Upper lobe of left lung (tissue), 6 donors: ENCODE measurements at regions not wholly inside any gene's neighbourhood (a gene's known extent, or its start where the extent isn't known, plus 50 kb on each side); places are given as distances from the start of the nearest gene placed in this dataset.

Experiments
- ATAC-seq, 2 donors: fragments of 200-7000 bp; cut with Tn5 transposase; one replicate each; pipeline ENCODE4 v1.9.1; 2022; ENCODE audit warnings: mild to moderate bottlenecking in 2 of 2, moderate library complexity in 2 of 2; ENCODE audit not compliant: low FRiP score in 2 of 2
- DNase-seq, 2 donors: peaks; one replicate each; pipeline ENCODE4 v3.0.0-alpha.2; 2019 to 2020
- H3K27ac ChIP-seq, 4 donors: fragments of 200-600 bp; sonication (generic); one replicate each; pipeline ENCODE4 v1.5.1; 2016 to 2019
- H3K27me3 ChIP-seq, 4 donors: fragments of 200-600 bp; sonication (generic); one replicate each; pipeline ENCODE4 v1.5.1; 2017 to 2019
- H3K36me3 ChIP-seq, 4 donors: fragments of 200-600 bp; sonication (generic); one replicate each; pipeline ENCODE4 v1.5.1; 2016 to 2019
- H3K4me1 ChIP-seq, 4 donors: fragments of 200-600 bp; sonication (generic); one replicate each; pipeline ENCODE4 v1.5.1; 2018 to 2019
- H3K4me3 ChIP-seq, 4 donors: fragments of 200-600 bp; sonication (generic); one replicate each; pipeline ENCODE4 v1.5.1; 2017 to 2019; ENCODE audit warnings: mild to moderate bottlenecking in 2 of 4, moderate library complexity in 1 of 4
- H3K9me3 ChIP-seq, 4 donors: fragments of 200-600 bp; sonication (generic); one replicate each; pipeline ENCODE4 v1.5.1; 2018 to 2019
- EP300 ChIP-seq, 4 donors: sonication (generic); formaldehyde crosslinking; IDR thresholded peaks; one replicate each; pipeline ENCODE4 v1.5.1; 2017; ENCODE audit warnings: antibody characterized with exemption in 4 of 4, control low read depth in 2 of 4
- POLR2A ChIP-seq, 4 donors: fragments of 450-650 bp; IDR thresholded peaks; one replicate each; pipeline ENCODE4 v1.5.1; 2016 to 2017; ENCODE audit warnings: antibody characterized with exemption in 4 of 4, mild to moderate bottlenecking in 2 of 4
- POLR2AphosphoS5 ChIP-seq, 2 donors: sonication (generic); formaldehyde crosslinking; IDR thresholded peaks; one replicate each; pipeline ENCODE4 v1.5.1; 2017; ENCODE audit warnings: antibody characterized with exemption in 2 of 2
- WGBS, 2 donors: methylation state at CpG; one replicate each; pipeline ENCODE4 v1.1.5; 2017 to 2018; 5-methylcytosine and 5-hydroxymethylcytosine counted together
- TF ChIP-seq, protein P1 (sequence below), 6 experiments: fragments of 450-650 bp in 4 of 6; fragments of 200-600 bp in 2 of 6; sonication (generic) in 2 of 6; IDR thresholded peaks; one replicate each; pipeline ENCODE4 v1.5.1; 2016 to 2019; ENCODE audit warnings: antibody characterized with exemption in 6 of 6
- donor health status: DM: no; HTN: no; CAD: no; lungs with moderate emphysema.
- donor health status: DM: no; HTN: yes; CAD: no; lungs with severe emphysema.

DNA sequence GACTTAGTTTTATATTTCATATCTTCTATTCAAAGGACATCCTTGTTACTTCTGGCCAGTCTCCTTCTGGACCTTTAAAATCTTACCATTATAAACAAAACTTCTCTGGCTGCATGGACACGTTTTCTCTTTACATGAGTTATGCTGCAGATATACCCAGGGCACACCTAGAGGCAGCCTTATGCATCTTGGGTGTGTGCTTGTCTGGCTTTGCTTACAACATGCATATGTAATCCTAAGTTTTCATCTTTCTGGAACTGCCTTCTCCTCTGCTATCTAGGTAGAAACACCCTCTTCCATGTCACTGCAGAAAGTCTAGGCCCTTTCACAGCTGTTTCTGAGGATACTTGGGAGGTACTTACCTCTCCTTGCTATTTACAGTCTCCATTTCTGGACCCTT, 185.8 kb upstream of the RAG2 start:
- no peaks in the 10 kb centered on the region for H3K9me3 ChIP-seq
- H3K4me3 ChIP-seq = no peak overlapping the region
- TF ChIP-seq POLR2A (IDR thresholded peaks at IDR 0.05) (no peak), EP300 (IDR thresholded peaks at IDR 0.05) (no peak), POLR2AphosphoS5 (IDR thresholded peaks at IDR 0.05) (no peak)
- TF ChIP-seq, protein P1, sequence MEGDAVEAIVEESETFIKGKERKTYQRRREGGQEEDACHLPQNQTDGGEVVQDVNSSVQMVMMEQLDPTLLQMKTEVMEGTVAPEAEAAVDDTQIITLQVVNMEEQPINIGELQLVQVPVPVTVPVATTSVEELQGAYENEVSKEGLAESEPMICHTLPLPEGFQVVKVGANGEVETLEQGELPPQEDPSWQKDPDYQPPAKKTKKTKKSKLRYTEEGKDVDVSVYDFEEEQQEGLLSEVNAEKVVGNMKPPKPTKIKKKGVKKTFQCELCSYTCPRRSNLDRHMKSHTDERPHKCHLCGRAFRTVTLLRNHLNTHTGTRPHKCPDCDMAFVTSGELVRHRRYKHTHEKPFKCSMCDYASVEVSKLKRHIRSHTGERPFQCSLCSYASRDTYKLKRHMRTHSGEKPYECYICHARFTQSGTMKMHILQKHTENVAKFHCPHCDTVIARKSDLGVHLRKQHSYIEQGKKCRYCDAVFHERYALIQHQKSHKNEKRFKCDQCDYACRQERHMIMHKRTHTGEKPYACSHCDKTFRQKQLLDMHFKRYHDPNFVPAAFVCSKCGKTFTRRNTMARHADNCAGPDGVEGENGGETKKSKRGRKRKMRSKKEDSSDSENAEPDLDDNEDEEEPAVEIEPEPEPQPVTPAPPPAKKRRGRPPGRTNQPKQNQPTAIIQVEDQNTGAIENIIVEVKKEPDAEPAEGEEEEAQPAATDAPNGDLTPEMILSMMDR (IDR thresholded peaks at IDR 0.05) = no peak
- no peaks in the 10 kb centered on the region for H3K4me1 ChIP-seq
- WGBS, 2 donors = 45 to 58% methylated on average over 1 of the region's 1 CpG
- no peak for DNase-seq
- ATAC-seq = no peak
- no peaks in the 10 kb centered on the region for H3K27me3 ChIP-seq
- H3K27ac ChIP-seq = no peak overlapping the region
- no peaks in the 10 kb centered on the region for H3K36me3 ChIP-seq

DNA sequence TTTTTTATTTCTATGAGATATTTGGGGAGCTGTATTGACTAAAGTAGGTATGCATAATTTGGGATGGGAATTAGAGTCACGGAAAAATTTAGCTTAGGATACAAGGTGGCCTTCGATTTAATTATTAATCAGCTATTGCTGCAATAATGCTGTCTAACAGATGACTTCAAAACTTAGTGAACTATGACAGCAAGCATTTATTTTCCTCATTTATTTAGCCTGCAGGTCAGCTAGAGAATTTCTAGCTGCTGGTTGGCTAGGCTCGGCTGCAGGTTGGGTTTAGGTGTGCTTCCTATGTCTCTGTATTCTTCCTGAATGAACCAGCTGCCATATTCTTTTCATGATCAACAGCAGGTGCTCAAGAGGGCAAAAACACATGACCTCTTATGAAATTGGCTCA, 181.8 kb upstream of the RAG2 start:
- H3K27me3 ChIP-seq = no peaks in the 10 kb centered on the region
- TF ChIP-seq EP300 (IDR thresholded peaks at IDR 0.05) (no peak), POLR2A (IDR thresholded peaks at IDR 0.05) (no peak), POLR2AphosphoS5 (IDR thresholded peaks at IDR 0.05) (no peak)
- TF ChIP-seq, protein P1 (IDR thresholded peaks at IDR 0.05) = no peak
- H3K4me3 ChIP-seq = no peak overlapping the region
- H3K36me3 ChIP-seq = no peaks in the 10 kb centered on the region
- 81 to 92% methylated on average over 3 of the region's 3 CpGs for WGBS, 2 donors
- no peak for ATAC-seq
- H3K4me1 ChIP-seq = no peaks in the 10 kb centered on the region
- H3K9me3 ChIP-seq = no peaks in the 10 kb centered on the region
- no peak for DNase-seq
- H3K27ac ChIP-seq = no peak overlapping the region

DNA sequence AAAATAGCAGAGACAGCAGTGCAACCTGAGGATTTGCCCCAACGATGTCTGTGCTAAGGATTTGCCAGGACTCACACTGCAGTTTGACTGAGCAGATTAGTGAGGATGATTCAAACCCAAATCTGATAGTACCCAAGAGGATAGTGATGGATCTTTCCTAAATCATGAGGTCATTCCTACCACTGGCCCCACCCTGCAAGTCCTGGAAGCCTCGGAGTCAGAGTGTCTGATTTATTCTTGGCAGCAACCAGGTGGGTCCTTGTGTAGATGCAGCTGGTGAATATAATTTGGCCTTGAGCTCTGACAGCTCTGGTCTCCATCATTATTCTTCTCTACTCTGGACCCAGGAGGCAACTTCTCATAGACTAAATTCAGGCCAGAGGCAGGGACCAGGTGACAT, 179.3 kb upstream of the RAG2 start:
- ATAC-seq (peak in 1 of 2 donors; percentile 85), DNase-seq (no peak)
- no peak overlapping the region for H3K27ac ChIP-seq
- no peak overlapping the region for H3K4me3 ChIP-seq
- no peaks in the 10 kb centered on the region for H3K36me3 ChIP-seq
- TF ChIP-seq, protein P1 (IDR thresholded peaks at IDR 0.05) = no peak
- no peak for TF ChIP-seq POLR2A (IDR thresholded peaks at IDR 0.05)
- TF ChIP-seq POLR2AphosphoS5 (IDR thresholded peaks at IDR 0.05) = no peak
- TF ChIP-seq EP300 (IDR thresholded peaks at IDR 0.05) = no peak
- WGBS, 2 donors = 56 to 73% methylated on average over 2 of the region's 2 CpGs
- H3K9me3 ChIP-seq = no peaks in the 10 kb centered on the region
- H3K4me1 ChIP-seq = no peaks in the 10 kb centered on the region
- H3K27me3 ChIP-seq = no peaks in the 10 kb centered on the region

DNA sequence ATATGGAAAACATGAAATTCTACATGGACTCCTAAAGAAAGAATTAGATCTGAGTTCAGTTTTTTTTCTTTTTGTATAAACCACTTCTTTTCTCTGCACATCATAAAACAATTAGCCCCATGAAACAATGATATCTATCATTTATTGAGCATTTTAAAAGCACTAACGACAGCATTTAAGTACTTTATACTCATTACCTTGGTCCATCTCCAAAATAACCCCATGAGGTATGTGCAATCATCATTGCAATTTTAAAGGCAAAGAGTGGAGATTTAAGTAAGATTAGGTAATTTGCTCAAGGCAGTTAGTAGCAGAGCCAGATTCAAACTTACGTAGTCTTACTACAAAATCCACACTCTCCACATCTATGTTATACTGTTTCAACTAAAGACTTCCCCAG, 177.7 kb upstream of the RAG2 start:
- TF ChIP-seq POLR2AphosphoS5 (IDR thresholded peaks at IDR 0.05) (no peak), POLR2A (IDR thresholded peaks at IDR 0.05) (no peak), EP300 (IDR thresholded peaks at IDR 0.05) (no peak)
- TF ChIP-seq, protein P1 (IDR thresholded peaks at IDR 0.05) = no peak
- ATAC-seq (no peak), DNase-seq (no peak)
- 66 to 81% methylated on average over 2 of the region's 2 CpGs for WGBS, 2 donors
- Histone ChIP-seq H3K9me3 (no peaks in the 10 kb centered on the region), H3K27ac (no peak overlapping the region), H3K4me3 (no peak overlapping the region), H3K36me3 (no peaks in the 10 kb centered on the region), H3K4me1 (no peaks in the 10 kb centered on the region), H3K27me3 (no peaks in the 10 kb centered on the region)

DNA sequence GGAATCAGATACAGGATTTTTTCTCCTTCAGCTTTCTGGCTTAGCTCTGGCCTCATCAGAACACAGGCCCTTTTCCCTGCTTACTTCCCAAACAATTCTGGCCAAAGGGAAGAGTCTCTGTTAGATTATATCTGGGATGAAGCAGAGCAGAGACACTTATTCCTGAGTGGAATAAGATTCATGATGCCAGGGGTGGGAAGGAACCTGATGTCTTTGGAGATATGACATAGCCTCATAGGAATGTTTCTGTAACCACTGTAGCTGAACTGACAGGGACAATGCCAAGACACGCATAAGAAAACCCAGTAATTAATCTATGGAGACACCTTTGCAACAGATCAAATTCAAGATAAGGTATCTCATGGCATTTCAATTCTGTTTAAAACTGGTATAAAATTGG, 177.1 kb upstream of the RAG2 start:
- WGBS, 2 donors = 68 to 91% methylated on average over 1 of the region's 1 CpG
- ATAC-seq = peak in 1 of 2 donors; percentile 38
- DNase-seq = no peak
- Histone ChIP-seq H3K27me3 (no peaks in the 10 kb centered on the region), H3K9me3 (no peaks in the 10 kb centered on the region), H3K36me3 (no peaks in the 10 kb centered on the region), H3K4me1 (no peaks in the 10 kb centered on the region), H3K27ac (no peak overlapping the region), H3K4me3 (no peak overlapping the region)
- TF ChIP-seq POLR2AphosphoS5 (IDR thresholded peaks at IDR 0.05) (no peak), POLR2A (IDR thresholded peaks at IDR 0.05) (no peak), EP300 (IDR thresholded peaks at IDR 0.05) (no peak)
- TF ChIP-seq, protein P1 (IDR thresholded peaks at IDR 0.05) = no peak
